ENCODE measurements at regions not wholly inside any gene's neighbourhood (a gene's known extent, or its start where the extent isn't known, plus 50 kb on each side); places are given as distances from the start of the nearest gene placed in this dataset.
"Not testable (repeated sequence)": the region's sequence is repeated elsewhere in the genome, so short reads cannot be mapped to it uniquely, and the experiment has no call there.

DNA sequence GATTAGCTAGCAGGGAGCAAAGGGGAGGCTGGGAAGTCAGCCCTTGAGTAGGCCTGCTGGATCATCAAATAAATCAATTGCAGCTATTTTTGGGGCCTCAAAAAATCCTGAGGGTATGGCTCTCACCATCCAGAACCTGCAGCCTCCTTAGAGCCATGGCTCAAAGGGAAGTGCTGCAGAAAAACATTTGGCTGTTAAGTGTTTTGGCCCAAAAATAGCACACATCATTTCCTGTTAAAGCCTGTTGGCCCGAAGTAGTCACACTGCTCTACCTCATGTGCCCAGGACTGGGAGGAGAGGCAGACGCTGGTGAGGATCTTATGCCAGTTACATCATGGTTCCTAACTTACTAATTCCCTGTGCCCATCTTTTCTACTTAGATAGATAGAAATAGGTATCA is 176.8 kb upstream of the PLGLB1 start:
- not testable (repeated sequence) for TF ChIP-seq CTCF (IDR thresholded peaks at IDR 0.05; ENCODE audit: insufficient read depth, low read length); POLR2AphosphoS5 (IDR thresholded peaks at IDR 0.05; ENCODE audit: low read depth); GABPA (IDR thresholded peaks at IDR 0.05; ENCODE audit: low read depth)
